ENCODE measurements at regions not wholly inside any gene's neighbourhood (a gene's known extent, or its start where the extent isn't known, plus 50 kb on each side); places are given as distances from the start of the nearest gene placed in this dataset.

DNA sequence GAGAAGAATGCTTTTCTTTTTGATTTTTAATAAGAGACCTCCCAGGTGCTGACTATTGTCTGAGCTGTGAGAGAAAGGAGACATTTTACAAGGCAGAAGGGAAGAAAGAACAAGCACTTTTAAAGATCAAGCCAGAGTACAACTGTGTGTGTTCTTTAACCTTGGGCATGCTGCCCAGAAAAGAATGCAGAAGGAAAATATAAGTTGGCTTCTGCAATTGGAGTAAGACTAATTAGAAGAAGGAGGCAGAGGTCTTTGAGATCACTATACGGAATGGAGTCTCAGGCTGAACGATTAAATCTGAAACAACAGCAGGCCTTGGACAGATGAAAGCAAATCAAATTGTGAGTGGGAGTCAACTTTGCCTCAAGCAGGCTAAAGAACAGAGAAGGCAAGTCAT lies 230.5 kb downstream of the ATP23 start:
- intact Hi-C loops (cut with DNase I): loop anchor here (10.0 kb wide), 2 partner anchors 133 to 187 kb away; no protein-coding TSS in a partner anchor
- ATAC-seq: no peak

GRCh38 chr12:58172433-58173073 lies 231.2 kb downstream of the ATP23 start:
- no peak for DNase-seq (ENCODE audit: missing footprints)
- ATAC-seq: no peak
- intact Hi-C loops (cut with DNase I): loop anchor here (10.0 kb wide), 2 partner anchors 132 to 188 kb away; no protein-coding TSS in a partner anchor

More for the DNA sequence above, 230.5 kb downstream of the ATP23 start:
- no peak for DNase-seq (ENCODE audit: missing footprints)

DNA sequence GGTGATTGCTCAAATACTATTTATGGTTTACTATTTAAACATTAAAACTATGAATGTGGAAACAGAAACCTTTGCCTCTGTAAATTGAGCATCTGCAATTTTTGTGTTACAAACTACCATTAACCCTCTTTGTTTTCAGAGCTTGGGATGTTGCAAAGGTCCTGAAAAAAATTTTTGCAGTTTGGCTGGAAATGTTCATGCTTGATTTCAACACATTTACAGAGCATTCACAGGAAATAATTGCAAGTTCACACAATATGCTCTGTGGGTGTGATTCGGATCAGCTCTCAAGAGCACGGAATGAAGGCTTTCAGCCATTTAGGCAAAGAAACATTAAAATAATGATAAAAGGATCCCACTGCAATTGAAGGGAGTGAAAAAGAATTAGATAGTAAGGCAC lies 232.9 kb downstream of the ATP23 start:
- intact Hi-C loops (cut with DNase I): loop anchor here (10.0 kb wide), 2 partner anchors 130 to 190 kb away; no protein-coding TSS in a partner anchor
- ATAC-seq (no peak), DNase-seq (ENCODE audit: missing footprints) (no peak)

- ATAC-seq (no peak), DNase-seq (ENCODE audit: missing footprints) (no peak)
- intact Hi-C loops (cut with DNase I): loop anchor here (10.0 kb wide), 2 partner anchors 128 to 192 kb away; no protein-coding TSS in a partner anchor
These were observed 235.0 kb downstream of the ATP23 start for GRCh38 chr12:58176296-58176869.

DNA sequence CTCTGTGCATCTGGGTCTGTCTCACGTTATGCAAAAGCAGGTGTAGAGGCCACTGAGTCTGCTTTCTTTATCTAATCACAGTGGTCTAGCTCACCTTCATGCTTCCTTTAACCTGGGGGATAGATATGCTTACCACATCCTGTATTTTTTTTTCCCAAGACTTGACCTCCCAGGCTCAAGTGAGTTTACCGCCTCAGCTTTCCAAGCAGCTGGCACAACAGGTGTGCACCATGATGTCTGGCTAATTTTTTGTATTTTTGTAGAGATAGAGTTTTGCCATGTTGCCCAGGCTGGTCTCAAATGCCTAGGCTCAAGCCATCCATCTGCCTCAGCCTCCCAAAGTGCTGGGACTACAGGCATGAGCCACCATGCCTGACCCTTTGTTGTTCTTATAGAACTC lies 236.0 kb downstream of the ATP23 start:
- ATAC-seq (no peak), DNase-seq (ENCODE audit: missing footprints) (no peak)
- intact Hi-C loops (cut with DNase I): loop anchor here (10.0 kb wide), 2 partner anchors 127 to 193 kb away; no protein-coding TSS in a partner anchor

DNA sequence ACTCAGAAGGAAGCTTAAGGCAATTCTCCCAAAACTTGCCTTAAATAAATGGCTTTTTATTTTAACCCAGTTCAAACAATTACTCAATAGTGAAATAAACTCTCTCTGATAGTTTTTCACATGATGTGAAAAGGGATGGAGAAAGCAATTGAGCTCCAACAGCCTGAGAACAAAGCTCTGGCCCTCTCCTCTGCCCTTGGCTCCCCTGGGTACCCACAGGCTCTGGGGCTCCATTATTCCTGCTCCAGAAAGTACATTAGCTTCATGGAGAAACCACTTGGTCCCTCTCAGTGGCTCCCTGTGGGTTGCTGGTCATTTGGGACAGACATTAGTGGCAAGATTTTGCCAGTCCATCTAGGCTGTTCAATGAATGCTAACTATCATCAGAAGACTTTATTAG lies 242.8 kb downstream of the ATP23 start:
- intact Hi-C loops (cut with DNase I): no loop called here
- ATAC-seq (no peak), DNase-seq (ENCODE audit: missing footprints) (no peak)

- no peak for DNase-seq (ENCODE audit: missing footprints)
- intact Hi-C loops (cut with DNase I): no loop called here
- ATAC-seq: no peak
These were observed 245.0 kb downstream of the ATP23 start for GRCh38 chr12:58186401-58186800.

GRCh38 chr12:58186914-58187313 lies 245.5 kb downstream of the ATP23 start:
- DNase-seq (ENCODE audit: missing footprints) (no peak), ATAC-seq (no peak)
- intact Hi-C loops (cut with DNase I): no loop called here

DNA sequence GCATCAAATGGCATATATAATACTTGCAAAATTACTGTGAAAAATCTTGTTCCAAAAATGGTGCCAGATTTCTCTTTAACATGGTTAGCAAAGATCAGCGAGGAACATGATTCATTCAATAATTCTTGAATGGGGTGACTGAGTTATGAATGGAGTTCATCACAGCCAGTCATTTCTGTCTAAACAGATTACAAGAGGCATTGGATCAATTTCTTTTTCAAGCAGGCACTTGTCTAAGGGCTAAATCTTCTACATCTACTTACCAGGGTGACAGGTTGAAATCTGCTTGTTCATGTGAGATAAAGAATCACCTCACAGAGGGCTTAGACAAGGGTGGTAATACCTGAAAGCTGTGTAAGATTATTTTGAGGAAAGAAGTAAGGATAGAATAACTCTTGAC lies 247.7 kb downstream of the ATP23 start:
- DNase-seq (ENCODE audit: missing footprints): no peak
- intact Hi-C loops (cut with DNase I): no loop called here
- no peak for ATAC-seq

GRCh38 chr12:58189893-58190292 lies 248.5 kb downstream of the ATP23 start:
- DNase-seq (ENCODE audit: missing footprints) (no peak), ATAC-seq (no peak)
- intact Hi-C loops (cut with DNase I): no loop called here

DNA sequence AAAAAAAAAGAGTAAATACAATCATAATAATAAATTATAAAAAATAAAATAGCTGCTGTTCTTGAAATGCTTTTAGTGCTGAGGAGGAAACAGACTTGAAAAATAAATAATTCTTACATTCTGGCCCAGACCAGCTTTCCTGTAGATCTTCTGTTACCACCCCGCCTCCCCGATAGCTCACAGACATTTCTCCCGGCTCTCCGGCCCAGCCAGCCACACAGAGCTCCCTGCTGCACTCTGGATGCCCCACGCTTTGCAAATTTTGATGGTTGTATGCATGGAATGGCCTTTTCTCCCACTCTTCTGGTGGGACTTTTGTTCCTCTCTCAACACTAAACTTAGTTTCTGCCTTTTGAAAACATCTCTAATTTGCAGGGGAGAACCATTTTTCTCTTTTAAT lies 249.3 kb downstream of the ATP23 start:
- ATAC-seq (no peak), DNase-seq (ENCODE audit: missing footprints) (no peak)
- intact Hi-C loops (cut with DNase I): no loop called here

GRCh38 chr12:58196971-58197370 lies 255.6 kb downstream of the ATP23 start:
- intact Hi-C loops (cut with DNase I): no loop called here
- ATAC-seq (no peak), DNase-seq (ENCODE audit: missing footprints) (no peak)

DNA sequence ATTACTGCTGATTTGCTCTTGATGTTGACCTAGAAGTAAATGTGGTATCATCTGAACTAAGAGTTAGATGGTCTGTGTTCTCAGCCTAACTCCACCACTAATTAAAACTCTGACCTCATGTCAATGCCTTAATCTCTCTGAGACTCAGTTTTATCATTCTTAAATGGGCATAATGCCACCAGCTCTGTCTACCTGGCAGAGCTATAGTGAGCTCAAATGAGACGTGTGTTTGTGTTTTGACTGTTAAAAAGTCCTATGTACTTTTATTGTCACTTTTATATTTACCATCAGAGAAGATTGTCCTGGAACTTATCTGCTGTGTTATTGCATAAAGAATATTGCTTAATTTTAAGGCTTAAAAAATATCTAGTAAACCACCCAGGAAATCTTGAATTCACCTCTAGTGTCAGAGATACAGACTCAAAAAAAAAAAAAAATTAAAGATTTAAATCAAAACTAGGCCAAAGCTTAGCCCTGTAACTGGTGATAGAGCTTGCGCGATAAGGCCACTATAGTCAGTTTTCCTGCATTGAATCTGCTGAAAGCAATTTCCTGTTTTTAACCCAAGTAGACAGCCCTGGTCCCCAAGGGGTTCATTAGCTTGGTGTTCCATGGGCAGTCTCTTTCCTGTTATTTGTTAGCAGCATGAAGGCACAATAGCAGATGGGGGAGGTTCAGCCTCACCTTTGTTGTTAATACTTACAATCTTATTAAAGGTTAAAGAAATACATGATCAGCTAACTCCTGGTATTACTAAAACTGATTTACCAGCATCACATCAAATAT lies 261.8 kb downstream of the ATP23 start:
- intact Hi-C loops (cut with DNase I): no loop called here
- ATAC-seq (peak; percentile 37), DNase-seq (ENCODE audit: missing footprints) (no peak)

GRCh38 chr12:58204071-58204470 lies 262.7 kb downstream of the ATP23 start:
- intact Hi-C loops (cut with DNase I): no loop called here
- ATAC-seq: no peak
- no peak for DNase-seq (ENCODE audit: missing footprints)

- no peak for ATAC-seq
- intact Hi-C loops (cut with DNase I): no loop called here
- no peak for DNase-seq (ENCODE audit: missing footprints)
These were observed 265.5 kb downstream of the ATP23 start for GRCh38 chr12:58206876-58207275.

DNA sequence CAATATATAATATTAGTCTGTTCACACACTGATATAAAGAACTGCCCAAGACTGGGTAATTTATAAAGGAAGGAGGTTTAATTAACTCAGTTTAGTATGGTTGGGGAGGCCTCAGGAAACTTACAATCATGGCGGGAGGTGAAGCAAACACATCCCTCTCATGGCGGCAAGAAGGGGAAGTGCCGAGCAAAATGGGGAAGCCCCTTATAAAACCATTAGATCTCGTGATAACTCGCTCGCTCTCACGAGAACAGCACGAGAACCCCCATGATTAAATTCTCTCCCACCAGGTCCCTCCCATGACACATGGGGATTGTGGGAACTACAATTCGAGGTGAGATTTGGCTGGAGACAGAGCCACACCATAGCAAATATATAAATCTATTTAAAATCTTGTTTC lies 269.8 kb downstream of the ATP23 start:
- intact Hi-C loops (cut with DNase I): no loop called here
- no peak for DNase-seq (ENCODE audit: missing footprints)
- no peak for ATAC-seq

GRCh38 chr12:58217130-58217529 lies 275.8 kb downstream of the ATP23 start:
- intact Hi-C loops (cut with DNase I): no loop called here
- no peak for DNase-seq (ENCODE audit: missing footprints)
- no peak for ATAC-seq

- intact Hi-C loops (cut with DNase I): no loop called here
- DNase-seq (ENCODE audit: missing footprints): no peak
- ATAC-seq: no peak
These were observed 283.3 kb downstream of the ATP23 start for GRCh38 chr12:58224536-58225105.

DNA sequence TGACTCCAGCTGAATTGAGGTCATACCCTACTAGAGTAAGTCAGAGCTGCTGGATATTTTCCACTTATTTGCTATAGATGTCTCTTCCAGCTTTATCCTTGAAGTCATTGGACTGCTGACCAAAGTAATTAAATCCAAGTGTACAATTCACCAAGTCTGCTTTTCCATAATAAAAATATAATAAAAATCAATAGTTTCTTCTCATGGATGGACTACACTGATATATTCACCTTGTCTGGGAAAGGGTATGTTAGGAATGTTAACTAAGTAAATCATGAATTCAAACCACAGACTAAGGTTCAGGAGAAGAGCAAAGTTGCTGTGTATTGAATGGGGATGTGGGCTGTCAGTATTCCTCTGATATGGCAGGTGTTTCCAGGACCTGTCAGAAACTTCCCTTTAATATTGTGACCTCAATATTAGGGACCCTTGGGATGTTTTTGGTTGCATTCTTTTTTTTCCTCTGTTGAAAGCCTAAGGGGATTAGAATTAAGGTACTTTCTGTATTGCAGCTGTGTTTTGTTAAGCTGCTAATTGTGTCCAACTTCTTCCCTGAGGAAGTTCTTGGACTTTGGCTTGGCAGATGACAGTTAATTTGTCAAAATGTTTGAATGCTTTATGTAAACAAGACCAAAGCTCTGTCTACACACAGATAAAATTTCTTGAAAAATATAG lies 284.0 kb downstream of the ATP23 start:
- ATAC-seq (no peak), DNase-seq (ENCODE audit: missing footprints) (no peak)
- intact Hi-C loops (cut with DNase I): no loop called here
